Calu3 (cell line): ENCODE measurements at regions not wholly inside any gene's neighbourhood (a gene's known extent, or its start where the extent isn't known, plus 50 kb on each side); places are given as distances from the start of the nearest gene placed in this dataset.
"Not testable (repeated sequence)": the region's sequence is repeated elsewhere in the genome, so short reads cannot be mapped to it uniquely, and the experiment has no call there.

Experiments
- BruUV-seq: library from RNA; stranded (reverse); fragments of 400-500 nt; replicated peaks from 2 replicates; lab custom pipeline; 2021; lab: Mats Ljungman, UMichigan
- CTCF ChIA-PET: fragments of 300-600 bp; sonication (Branson Sonifier 250); formaldehyde crosslinking; loops from one replicate; lab custom pipeline; 2022; ENCODE audit warnings: antibody characterized with exemption; lab: Charles Lee
- DNase-seq: peaks from one replicate; pipeline ENCODE4 v3.0.0; 2022
- H3K27ac Mint-ChIP-seq: one replicate; pipeline ENCODE4 v1.8.0; 2022; ENCODE audit warnings: mixed read lengths; ENCODE audit not compliant: unreplicated experiment
- H3K27me3 Mint-ChIP-seq: one replicate; pipeline ENCODE4 v1.8.0; 2022; ENCODE audit warnings: mixed read lengths; ENCODE audit not compliant: unreplicated experiment
- H3K36me3 Mint-ChIP-seq: one replicate; pipeline ENCODE4 v1.8.0; 2022; ENCODE audit warnings: mild to moderate bottlenecking, moderate library complexity, mixed read lengths; ENCODE audit not compliant: insufficient read depth, unreplicated experiment
- H3K4me1 Mint-ChIP-seq: one replicate; pipeline ENCODE4 v1.8.0; 2022; ENCODE audit warnings: mild to moderate bottlenecking, low read depth, mixed read lengths; ENCODE audit not compliant: unreplicated experiment
- H3K4me3 Mint-ChIP-seq: one replicate; pipeline ENCODE4 v1.8.0; 2022; ENCODE audit warnings: mild to moderate bottlenecking, low read depth, moderate library complexity, mixed read lengths; ENCODE audit not compliant: unreplicated experiment
- H3K9me3 Mint-ChIP-seq: one replicate; pipeline ENCODE4 v1.8.0; 2022; ENCODE audit warnings: low read depth, mixed read lengths; ENCODE audit not compliant: unreplicated experiment
- CTCF ChIP-seq: fragments of 200-600 bp; IDR thresholded peaks from one replicate; pipeline ENCODE4 v1.8.0; 2022; ENCODE audit warnings: antibody characterized with exemption; ENCODE audit not compliant: unreplicated experiment
- intact Hi-C: fragments of 100-400 bp; cut with micrococcal nuclease; formaldehyde crosslinking; loops from one replicate; pipeline ENCODE4 v1.10.0; 2022; ENCODE audit not compliant: unreplicated experiment

- BruUV-seq: no TSS peak
- TF ChIP-seq CTCF: no peak
- no peak for DNase-seq
- H3K4me1 Mint-ChIP-seq: no peaks in the 10 kb centered on the region
- no peak overlapping the region for H3K27ac Mint-ChIP-seq
- intact Hi-C loops: no loop called here
- no peaks in the 10 kb centered on the region for H3K36me3 Mint-ChIP-seq
- peaks cover 23% of the 10 kb centered on the region for H3K27me3 Mint-ChIP-seq
- H3K9me3 Mint-ChIP-seq: no peaks in the 10 kb centered on the region
- H3K4me3 Mint-ChIP-seq: no peak overlapping the region
- CTCF ChIA-PET: no interaction called here
These were observed 53.8 kb upstream of the SGIP1 start for GRCh38 chr1:66480162-66480561.

DNA sequence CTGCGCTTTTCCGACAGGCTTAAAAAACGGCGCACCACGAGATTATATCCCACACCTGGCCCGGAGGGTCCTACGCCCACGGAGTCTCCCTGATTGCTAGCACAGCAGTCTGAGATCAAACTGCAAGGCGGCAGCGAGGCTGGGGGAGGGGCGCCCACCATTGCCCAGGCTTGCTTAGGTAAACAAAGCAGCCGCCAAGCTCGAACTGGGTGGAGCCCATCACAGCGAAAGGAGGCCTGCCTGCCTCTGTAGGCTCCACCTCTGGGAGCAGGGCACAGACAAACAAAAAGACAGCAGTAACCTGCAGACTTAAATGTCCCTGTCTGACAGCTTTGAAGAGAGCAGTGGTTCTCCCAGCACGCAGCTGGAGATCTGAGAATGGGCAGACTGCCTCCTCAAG is 52.7 kb upstream of the SGIP1 start:
- H3K36me3 Mint-ChIP-seq, H3K4me3 Mint-ChIP-seq, H3K9me3 Mint-ChIP-seq, H3K4me1 Mint-ChIP-seq, intact Hi-C loops, DNase-seq, CTCF ChIA-PET, BruUV-seq, H3K27ac Mint-ChIP-seq: not testable (repeated sequence)
- H3K27me3 Mint-ChIP-seq: peaks cover 12% of the 10 kb centered on the region
